Colonic mucosa (tissue), 4 donors: ENCODE measurements at regions not wholly inside any gene's neighbourhood (a gene's known extent, or its start where the extent isn't known, plus 50 kb on each side); places are given as distances from the start of the nearest gene placed in this dataset.
"Not testable (repeated sequence)": the region's sequence is repeated elsewhere in the genome, so short reads cannot be mapped to it uniquely, and the experiment has no call there.

Experiments used
- DNase-seq: peaks from one replicate; pipeline ENCODE4 v3.0.0-alpha.2; 2020
- H3K27ac ChIP-seq: fragments of 200-600 bp; one replicate; pipeline ENCODE4 v1.8.0; 2021
- H3K27me3 ChIP-seq: fragments of 200-600 bp; one replicate; pipeline ENCODE4 v1.8.0; 2021
- H3K36me3 ChIP-seq: fragments of 200-600 bp; one replicate; pipeline ENCODE4 v1.8.0; 2021
- H3K4me1 ChIP-seq: fragments of 200-600 bp; one replicate; pipeline ENCODE4 v1.8.0; 2021; ENCODE audit warnings: mild to moderate bottlenecking
- H3K4me3 ChIP-seq: fragments of 200-600 bp; one replicate; pipeline ENCODE4 v1.8.0; 2021
- H3K9ac ChIP-seq, 2 donors: one replicate each; pipeline ENCODE4 v1.7.0; 2013; ENCODE audit warnings: control low read depth in 2 of 2, low read depth in 2 of 2, low read length in 2 of 2
- H3K9me3 ChIP-seq: fragments of 200-600 bp; one replicate; pipeline ENCODE4 v1.8.0; 2021
- CTCF ChIP-seq: fragments of 200-600 bp; IDR thresholded peaks from one replicate; pipeline ENCODE4 v1.8.0; 2022; ENCODE audit warnings: antibody characterized with exemption, mild to moderate bottlenecking
- intact Hi-C: fragments of 100-400 bp; cut with DNase I; formaldehyde crosslinking; loops from one replicate; pipeline ENCODE4 v1.14.1; 2022
- donor health status: healthy.
- donor health status: DM: no; HTN: no; CAD: no.
- donor health status: DM: no; HTN: no; CAD: no.

GRCh38 chr5:82446809-82447208 lies 168.7 kb upstream of the RPS23 start:
- Histone ChIP-seq H3K4me3 (no peak overlapping the region), H3K9me3 (no peaks in the 10 kb centered on the region), H3K36me3 (no peaks in the 10 kb centered on the region), H3K27ac (no peak overlapping the region), H3K27me3 (no peaks in the 10 kb centered on the region), H3K4me1 (no peaks in the 10 kb centered on the region), H3K9ac (no peak overlapping the region)
- intact Hi-C loops = no loop called here
- DNase-seq = no peak
- TF ChIP-seq CTCF = no peak

GRCh38 chr5:82445726-82446335 lies 167.7 kb upstream of the RPS23 start:
- H3K27me3 ChIP-seq = no peaks in the 10 kb centered on the region
- H3K9me3 ChIP-seq = no peaks in the 10 kb centered on the region
- no peaks in the 10 kb centered on the region for H3K4me1 ChIP-seq
- no peak for TF ChIP-seq CTCF
- no peak overlapping the region for H3K27ac ChIP-seq
- no peak overlapping the region for H3K4me3 ChIP-seq
- intact Hi-C loops = no loop called here
- no peaks in the 10 kb centered on the region for H3K36me3 ChIP-seq
- DNase-seq = no peak
- H3K9ac ChIP-seq = no peak overlapping the region

- Histone ChIP-seq H3K9me3 (peaks cover 4% of the 10 kb centered on the region), H3K36me3 (no peaks in the 10 kb centered on the region), H3K4me3 (no peak overlapping the region), H3K27me3 (no peaks in the 10 kb centered on the region), H3K4me1 (no peaks in the 10 kb centered on the region), H3K27ac (no peak overlapping the region), H3K9ac (no peak overlapping the region)
- TF ChIP-seq CTCF = no peak
- no peak for DNase-seq
- intact Hi-C loops = no loop called here
Measured at GRCh38 chr5:82439750-82440445, 161.7 kb upstream of the RPS23 start.

- H3K36me3 ChIP-seq, DNase-seq, H3K27me3 ChIP-seq, H3K4me3 ChIP-seq, H3K4me1 ChIP-seq, H3K27ac ChIP-seq, intact Hi-C loops, H3K9me3 ChIP-seq, H3K9ac ChIP-seq: not testable (repeated sequence)
Measured at GRCh38 chr5:82437565-82437964, 159.4 kb upstream of the RPS23 start.

GRCh38 chr5:82436291-82436690 lies 158.1 kb upstream of the RPS23 start:
- Histone ChIP-seq H3K9ac (no peak overlapping the region), H3K36me3 (no peaks in the 10 kb centered on the region), H3K4me3 (no peak overlapping the region), H3K4me1 (no peaks in the 10 kb centered on the region), H3K9me3 (peaks cover 4% of the 10 kb centered on the region), H3K27ac (no peak overlapping the region), H3K27me3 (no peaks in the 10 kb centered on the region)
- no peak for DNase-seq
- TF ChIP-seq CTCF = no peak
- intact Hi-C loops = no loop called here

GRCh38 chr5:82434696-82435660 lies 156.8 kb upstream of the RPS23 start:
- H3K4me3 ChIP-seq, intact Hi-C loops, H3K36me3 ChIP-seq, H3K27me3 ChIP-seq, H3K4me1 ChIP-seq, H3K27ac ChIP-seq, DNase-seq, H3K9ac ChIP-seq, H3K9me3 ChIP-seq: not testable (repeated sequence)
